ENCODE measurements at regions not wholly inside any gene's neighbourhood (a gene's known extent, or its start where the extent isn't known, plus 50 kb on each side); places are given as distances from the start of the nearest gene placed in this dataset.

GRCh38 chr10:131570716-131571307, 259.3 kb upstream of the TCERG1L start (continued):
- no peak for TF ChIP-seq NFE2 (CRISPR knock-in tag; IDR thresholded peaks at IDR 0.05)
- TF ChIP-seq ZFX (CRISPR knock-in tag; IDR thresholded peaks at IDR 0.05; ENCODE audit: low read depth) = no peak
- no peak for TF ChIP-seq ZNF33A (CRISPR knock-in tag; IDR thresholded peaks at IDR 0.05; ENCODE audit: borderline replicate concordance)
- no peak for TF ChIP-seq NFYC (CRISPR knock-in tag; IDR thresholded peaks at IDR 0.05)
- TF ChIP-seq SNAPC5 (CRISPR knock-in tag; IDR thresholded peaks at IDR 0.05; ENCODE audit: borderline replicate concordance) = no peak
- TF ChIP-seq ZFP36L1 (CRISPR knock-in tag; IDR thresholded peaks at IDR 0.05) = no peak
- TF ChIP-seq FIP1L1 (IDR thresholded peaks at IDR 0.05; ENCODE audit: borderline replicate concordance, insufficient read depth, low read depth, low read length) = no peak

- no peak overlapping the region for H2AFZ ChIP-seq (ENCODE audit: low read length)
- no peak overlapping the region for H3K27ac ChIP-seq (ENCODE audit: extremely low read length, insufficient read depth, low read length)
- H3K4me2 ChIP-seq (ENCODE audit: low read depth, low read length) = no peak overlapping the region
- no peak overlapping the region for H3K4me3 ChIP-seq (replicated peaks in 1 of 3; ENCODE audit: insufficient read depth in 1 of 3, low read depth in 2 of 3, low read length in 3 of 3)
- FAIRE-seq (no peak), ATAC-seq (no peak), DNase-seq (ENCODE audit: low spot score) (no peak)
- ChIA-PET CTCF (ENCODE audit: low intra/inter-chr PET ratio, low total read pairs) (no interaction called here), POLR2A (no interaction called here)
- no peaks in the 10 kb centered on the region for H3K79me2 ChIP-seq (ENCODE audit: insufficient read depth, low read length)
- H3K9ac ChIP-seq (ENCODE audit: insufficient read depth, low read depth, low read length) = no peak overlapping the region
- 32% methylated on average over 11 of the region's 11 CpGs for WGBS (ENCODE audit: low lambda C conversion rate)
- TF ChIP-seq ZNF772 (CRISPR knock-in tag; IDR thresholded peaks at IDR 0.05) = no peak
- no peak for TF ChIP-seq KLF6 (CRISPR knock-in tag; IDR thresholded peaks at IDR 0.05)
- no peak for TF ChIP-seq ETV6 (CRISPR knock-in tag; conservative IDR thresholded peaks at IDR 0.05)
- no peak for TF ChIP-seq ZXDC (CRISPR knock-in tag; IDR thresholded peaks at IDR 0.05)
- no peak for TF ChIP-seq YEATS4 (CRISPR knock-in tag; IDR thresholded peaks at IDR 0.05; ENCODE audit: borderline replicate concordance)
- H3K9me3 ChIP-seq (ENCODE audit: low read length) = no peaks in the 10 kb centered on the region
- BruUV-seq (replicated peaks) = no TSS peak
- no peaks in the 10 kb centered on the region for H4K20me1 ChIP-seq (ENCODE audit: insufficient read depth, low read length)
- no peaks in the 10 kb centered on the region for H3K4me1 ChIP-seq (ENCODE audit: insufficient read depth, low read length)
- H3K27me3 ChIP-seq (ENCODE audit: control insufficient read depth in 1 of 2, insufficient read depth in 2 of 2, low read length in 2 of 2) = peaks cover 3 to 25% of the 10 kb centered on the region in 2 experiments; a peak in 3 of 5 replicates
- in situ Hi-C loops (cut with HindIII; ENCODE audit: extremely low pct_ligation_motif_present, low pct_unique_long_range_greater_than_20kb) (no loop called here), intact Hi-C loops (cut with micrococcal nuclease; ENCODE audit: unreplicated experiment) (no loop called here)
- no peaks in the 10 kb centered on the region for H3K36me3 ChIP-seq (replicated peaks in 1 of 2; ENCODE audit: control insufficient read depth in 1 of 2, insufficient read depth in 2 of 2, low read length in 2 of 2)
Observed at GRCh38 chr10:131571346-131571745, 259.8 kb upstream of the TCERG1L start.
